K562 (cell line): ENCODE measurements at regions not wholly inside any gene's neighbourhood (a gene's known extent, or its start where the extent isn't known, plus 50 kb on each side); places are given as distances from the start of the nearest gene placed in this dataset.

Experiments
- EP300 ChIP-seq: IDR thresholded peaks from 2 replicates; pipeline ENCODE4 v1.6.1; 2012; ENCODE audit warnings: low read length, improper control_type of control experiment
- TAF1 ChIP-seq: IDR thresholded peaks from 2 replicates; pipeline ENCODE4 v1.6.1; 2011; ENCODE audit warnings: mild to moderate bottlenecking, low read length, moderate library complexity; ENCODE audit not compliant: insufficient read depth, control insufficient read depth, severe bottlenecking; ENCODE audit errors: extremely low read depth
- ZNF707 ChIP-seq: fragments of 250-450 bp; sonication (Bioruptor Pico); conservative IDR thresholded peaks from 2 replicates; pipeline ENCODE4 v1.8.0; 2022; ENCODE audit warnings: inconsistent platforms, mild to moderate bottlenecking, moderate library complexity
- TF ChIP-seq, protein P1 (sequence below): IDR thresholded peaks from 3 replicates; pipeline ENCODE4 v1.6.1; 2011; ENCODE audit warnings: borderline replicate concordance, mild to moderate bottlenecking; ENCODE audit not compliant: insufficient read length, insufficient read depth

DNA sequence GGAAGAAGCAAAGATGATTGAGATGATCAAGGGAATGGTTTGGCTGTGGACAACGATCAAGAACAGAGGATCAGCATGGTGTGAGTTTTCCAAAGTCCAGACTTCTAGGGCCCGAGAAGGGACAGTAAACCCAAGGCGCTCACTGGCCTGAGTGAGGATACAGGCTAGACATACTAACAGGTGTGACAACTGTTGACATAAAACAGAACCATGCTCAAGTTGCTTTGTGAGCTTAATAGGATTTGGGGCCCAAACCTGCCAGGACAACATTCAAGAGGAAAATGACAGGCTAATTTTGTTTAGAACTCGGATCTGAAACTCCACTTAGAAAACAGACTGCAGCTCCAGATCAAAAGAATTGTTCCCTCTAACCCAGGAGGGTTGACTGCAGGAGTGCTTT lies 68.1 kb upstream of the ACKR3 start:
- no peak for TF ChIP-seq ZNF707 (CRISPR knock-in tag)
- TF ChIP-seq TAF1: no peak
- TF ChIP-seq, protein P1, sequence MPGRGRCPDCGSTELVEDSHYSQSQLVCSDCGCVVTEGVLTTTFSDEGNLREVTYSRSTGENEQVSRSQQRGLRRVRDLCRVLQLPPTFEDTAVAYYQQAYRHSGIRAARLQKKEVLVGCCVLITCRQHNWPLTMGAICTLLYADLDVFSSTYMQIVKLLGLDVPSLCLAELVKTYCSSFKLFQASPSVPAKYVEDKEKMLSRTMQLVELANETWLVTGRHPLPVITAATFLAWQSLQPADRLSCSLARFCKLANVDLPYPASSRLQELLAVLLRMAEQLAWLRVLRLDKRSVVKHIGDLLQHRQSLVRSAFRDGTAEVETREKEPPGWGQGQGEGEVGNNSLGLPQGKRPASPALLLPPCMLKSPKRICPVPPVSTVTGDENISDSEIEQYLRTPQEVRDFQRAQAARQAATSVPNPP: no peak
- no peak for TF ChIP-seq EP300
